DOHH2 (cell line): ENCODE measurements at regions not wholly inside any gene's neighbourhood (a gene's known extent, or its start where the extent isn't known, plus 50 kb on each side); places are given as distances from the start of the nearest gene placed in this dataset.

Experiments
- CTCF ChIP-seq: fragments of 200-600 bp; sonication (generic); IDR thresholded peaks from one replicate; pipeline ENCODE4 v1.5.1; 2014; ENCODE audit warnings: antibody characterized with exemption, mild to moderate bottlenecking, low read depth, low read length; ENCODE audit not compliant: poor library complexity, severe bottlenecking
- EZH2phosphoT487 ChIP-seq: fragments of 200-600 bp; sonication (generic); IDR thresholded peaks from 2 replicates; pipeline ENCODE4 v1.6.1; 2017; ENCODE audit warnings: borderline replicate concordance, mild to moderate bottlenecking, antibody characterized with exemption, low read length, moderate library complexity, mixed read lengths

- TF ChIP-seq EZH2phosphoT487: no peak
- TF ChIP-seq CTCF: no peak
Observed at GRCh38 chr3:104916971-104917370, 449.7 kb upstream of the ALCAM start.
